NCI-H446 (cell line): ENCODE measurements at regions not wholly inside any gene's neighbourhood (a gene's known extent, or its start where the extent isn't known, plus 50 kb on each side); places are given as distances from the start of the nearest gene placed in this dataset.
"Not testable (repeated sequence)": the region's sequence is repeated elsewhere in the genome, so short reads cannot be mapped to it uniquely, and the experiment has no call there.

Experiments
- DNase-seq, 2 experiments: peaks; one replicate each; lab custom pipeline; 2025; lab: John Stamatoyannopoulos, UW

DNA sequence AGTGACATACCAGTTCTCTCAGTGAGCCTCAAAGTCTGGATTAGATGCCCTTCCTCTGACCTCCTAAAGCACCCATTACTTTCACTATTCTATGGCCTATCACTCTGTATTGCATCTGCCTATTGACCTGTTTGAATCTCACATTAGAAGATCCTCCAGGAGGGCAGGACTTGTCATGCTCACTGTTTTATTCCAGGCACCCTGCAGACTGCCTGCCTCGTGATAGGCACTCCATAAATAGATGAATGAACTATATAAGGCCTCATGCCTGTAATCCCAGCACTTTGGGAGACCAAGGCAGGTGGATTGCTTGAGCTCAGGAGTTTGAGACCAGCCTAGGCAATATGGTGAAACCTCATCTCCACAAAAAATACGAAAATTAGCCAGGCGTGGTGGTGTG is 160.1 kb upstream of the CADM1 start:
- DNase-seq = no peak

DNA sequence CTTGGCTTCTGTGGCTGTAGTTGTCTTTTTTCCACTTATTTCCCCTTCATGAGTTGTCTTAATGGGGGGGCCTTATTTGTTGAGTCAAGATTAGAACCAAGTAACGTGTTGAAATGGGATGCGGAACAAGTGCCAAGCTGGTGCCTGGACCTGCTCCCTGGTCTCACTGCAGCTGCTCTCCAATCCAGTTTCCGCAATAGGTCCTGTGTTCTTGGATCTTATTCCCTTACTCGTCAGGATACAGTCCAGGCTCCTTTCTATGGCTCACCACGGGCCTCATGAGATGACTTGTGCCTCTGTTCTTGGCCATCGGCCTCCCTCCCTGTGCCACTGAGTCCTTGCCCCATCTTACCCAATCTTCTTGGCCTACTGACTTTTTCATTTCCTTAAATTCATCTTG is 159.6 kb upstream of the CADM1 start:
- DNase-seq = no peak

DNA sequence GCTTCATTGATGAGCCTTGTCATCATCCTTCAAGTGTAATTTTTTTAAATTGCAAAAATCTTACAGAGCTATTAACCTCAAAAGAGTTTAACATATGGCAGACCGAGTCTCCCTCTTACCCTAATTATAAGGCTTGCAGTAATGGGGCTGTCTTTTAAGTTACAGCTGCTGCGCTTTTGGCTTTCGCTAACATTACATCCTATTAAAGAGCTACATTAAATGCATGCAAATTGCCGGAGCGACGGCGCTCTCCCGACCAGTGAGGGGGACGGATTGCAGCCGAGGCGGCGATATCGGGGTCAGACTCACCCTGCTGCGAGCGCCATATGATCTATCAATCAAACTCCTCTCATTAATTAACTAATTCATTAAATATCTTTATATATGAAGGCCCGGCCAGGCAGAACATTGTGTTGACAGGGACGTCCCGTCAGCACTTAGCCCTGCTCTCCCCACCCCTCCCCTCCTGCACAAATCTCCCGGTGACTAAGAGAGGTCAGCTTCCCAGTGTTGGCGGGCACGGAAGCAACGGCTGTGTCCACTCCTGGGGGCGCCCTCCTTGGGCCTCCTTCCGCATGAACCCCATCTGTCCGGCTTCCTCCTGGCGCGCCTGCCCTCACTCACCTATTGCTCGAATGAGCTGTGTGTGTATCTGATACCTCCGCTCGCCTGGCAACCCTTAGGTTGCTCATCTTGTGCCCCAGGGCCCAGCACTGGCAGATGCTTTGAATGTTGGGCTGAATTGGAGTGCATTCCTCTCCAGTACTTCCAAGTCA is 156.0 kb upstream of the CADM1 start:
- DNase-seq = no peak

DNA sequence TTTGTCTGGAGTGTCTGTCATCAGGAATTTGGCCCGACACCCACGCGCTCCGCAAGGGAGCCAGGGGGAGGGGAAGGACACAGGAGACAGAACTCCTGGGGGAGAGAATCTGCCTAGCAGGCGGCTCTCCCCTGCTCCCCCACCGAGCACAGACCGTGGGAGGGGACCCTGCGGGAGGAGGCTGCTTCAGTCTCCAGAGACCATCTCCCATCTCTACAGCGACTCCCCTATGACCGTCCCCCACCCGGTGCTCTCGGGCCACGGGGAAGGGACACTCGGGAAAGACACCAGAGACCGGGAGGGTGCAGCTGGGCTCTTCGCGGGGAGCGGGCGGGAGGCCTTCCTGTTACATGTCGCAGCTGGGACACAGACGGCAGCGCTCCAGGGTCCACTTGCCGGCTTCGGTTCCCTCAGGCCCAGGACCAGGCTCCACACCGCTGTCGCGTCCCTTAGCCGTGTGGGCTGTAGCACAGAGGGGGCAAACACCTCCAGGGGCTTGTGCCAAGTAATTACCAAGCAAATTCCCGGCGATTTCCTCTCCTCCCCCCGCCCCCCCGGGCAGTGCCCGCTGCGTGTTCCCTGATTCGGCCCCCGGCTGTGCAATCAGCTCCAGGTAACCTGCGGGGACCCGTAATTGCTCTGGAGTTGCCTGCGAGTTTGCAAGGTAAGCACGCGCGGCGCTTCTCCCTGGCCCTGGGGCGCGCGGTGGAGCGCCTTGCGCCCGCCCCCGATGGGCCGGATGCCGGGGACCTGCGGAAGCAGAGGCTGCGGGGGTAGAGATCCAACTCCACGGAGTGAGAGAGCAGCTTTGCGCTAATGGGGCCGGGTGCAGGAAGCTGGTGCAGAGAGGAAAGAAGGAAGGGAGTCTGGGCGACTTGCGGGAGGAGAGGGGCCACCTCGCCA is 155.1 kb upstream of the CADM1 start:
- DNase-seq = no peak

DNA sequence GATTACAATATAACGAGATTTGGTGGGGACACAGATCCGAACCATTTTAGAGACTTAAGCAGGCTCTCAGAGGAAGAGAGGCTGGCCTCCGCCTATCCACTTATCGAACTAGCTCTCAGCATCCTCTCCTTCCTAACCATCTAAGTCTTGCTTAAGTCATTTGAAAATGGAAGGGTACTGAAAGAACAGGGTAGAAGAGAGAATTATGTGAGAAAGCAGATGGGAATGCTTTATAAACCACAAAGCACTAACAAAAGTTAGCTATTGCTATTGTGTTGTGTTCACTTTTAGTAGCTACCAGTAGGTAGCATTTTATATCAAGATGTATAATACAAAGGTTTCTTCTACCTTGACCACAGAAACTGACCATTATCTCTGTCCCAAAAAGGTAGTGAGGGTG is 153.4 kb upstream of the CADM1 start:
- no peak for DNase-seq

DNA sequence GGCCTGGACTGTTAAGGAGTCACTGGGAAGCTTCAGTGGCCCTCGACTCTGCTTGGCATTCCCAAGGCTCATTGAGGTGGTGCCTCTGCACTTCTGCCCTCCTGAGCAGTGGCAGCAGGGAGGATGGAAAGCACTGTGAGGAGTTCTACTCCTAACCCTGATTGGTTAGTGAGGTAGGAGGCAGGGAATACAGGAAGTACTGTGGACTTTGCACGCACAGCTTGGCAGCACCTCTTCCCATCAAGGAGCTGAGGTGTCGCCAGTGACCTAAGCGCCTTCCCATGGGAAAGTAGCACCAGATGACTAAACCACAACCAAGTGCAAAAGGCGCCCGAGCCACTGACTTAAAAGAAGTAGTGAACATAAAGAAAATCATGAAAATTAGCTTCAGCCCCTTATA is 152.5 kb upstream of the CADM1 start:
- DNase-seq = no peak

DNA sequence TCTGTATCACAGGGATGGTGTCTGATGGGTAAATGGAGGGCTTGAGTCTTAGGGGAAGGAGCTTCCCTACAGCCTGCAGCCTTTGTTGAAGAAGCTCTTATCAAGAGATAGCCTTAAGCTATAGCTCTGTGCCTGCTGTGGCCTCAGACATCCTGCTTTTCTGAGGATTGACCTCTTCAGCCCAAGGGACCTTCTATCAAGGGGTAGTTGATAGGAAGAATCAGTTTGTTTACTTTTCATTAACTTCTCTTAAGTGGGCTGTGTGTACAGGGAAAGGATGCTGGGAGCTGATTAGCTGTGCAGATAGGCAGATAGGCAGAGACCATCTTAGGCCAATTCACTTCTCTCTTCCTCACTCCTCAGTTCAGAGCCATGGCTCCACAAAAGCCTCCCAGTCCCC is 151.8 kb upstream of the CADM1 start:
- no peak for DNase-seq

DNA sequence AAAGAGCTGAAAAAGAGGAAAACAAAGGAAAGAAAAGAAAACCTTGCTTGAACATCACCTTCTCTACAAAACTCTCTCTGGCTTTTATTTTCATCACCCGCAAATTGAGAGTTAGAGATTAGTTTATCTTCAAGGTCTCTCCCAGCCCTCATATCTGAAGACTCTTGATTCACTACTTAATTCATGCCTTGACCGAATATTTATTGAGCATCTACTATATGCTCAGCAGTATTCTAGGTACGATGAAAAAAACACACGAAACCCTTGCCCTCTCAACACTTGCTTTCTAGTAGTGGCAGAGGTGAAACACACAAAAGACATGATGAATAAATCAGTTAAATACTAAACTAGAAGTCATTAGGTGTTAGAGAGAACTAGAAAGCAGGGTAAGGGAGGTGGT is 150.6 kb upstream of the CADM1 start:
- DNase-seq = no peak

DNA sequence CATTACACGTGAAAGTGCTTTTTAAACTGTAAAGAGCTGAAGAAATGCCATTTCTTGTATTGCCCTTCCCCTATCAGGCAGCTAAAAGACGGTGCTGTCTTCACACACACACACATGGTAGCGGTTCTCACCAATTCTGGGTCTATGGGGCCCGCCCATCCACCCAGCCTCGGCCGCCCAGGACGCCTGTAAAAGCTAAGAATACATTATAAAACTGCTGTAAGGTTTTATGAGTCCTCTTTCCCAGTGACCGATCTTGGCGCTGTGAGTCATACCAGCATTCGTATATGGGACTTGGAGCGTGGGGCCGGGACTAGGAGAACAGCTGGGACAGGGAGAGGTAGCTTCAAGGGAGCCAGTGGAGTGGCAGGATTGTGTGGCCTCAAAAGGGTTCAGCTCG is 149.7 kb upstream of the CADM1 start:
- no peak for DNase-seq

DNA sequence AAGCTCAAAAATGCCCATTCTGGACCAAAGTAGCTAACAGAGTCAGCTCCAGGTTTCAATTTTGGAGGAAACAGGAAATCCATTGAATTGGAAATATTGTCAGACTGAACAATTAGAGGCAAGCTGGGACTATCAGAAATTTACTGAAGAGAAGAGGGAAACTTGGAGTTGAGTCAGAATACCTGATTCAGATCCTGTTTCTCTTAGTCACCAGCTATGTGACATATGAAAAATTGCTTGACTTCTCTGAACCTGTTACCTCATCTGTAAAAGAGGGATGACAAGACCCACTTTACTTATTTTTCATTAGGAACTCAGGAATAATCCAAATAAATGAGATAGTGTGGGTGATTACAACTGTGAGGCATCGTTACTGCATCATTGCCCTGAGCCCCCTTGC is 148.9 kb upstream of the CADM1 start:
- DNase-seq = no peak

DNA sequence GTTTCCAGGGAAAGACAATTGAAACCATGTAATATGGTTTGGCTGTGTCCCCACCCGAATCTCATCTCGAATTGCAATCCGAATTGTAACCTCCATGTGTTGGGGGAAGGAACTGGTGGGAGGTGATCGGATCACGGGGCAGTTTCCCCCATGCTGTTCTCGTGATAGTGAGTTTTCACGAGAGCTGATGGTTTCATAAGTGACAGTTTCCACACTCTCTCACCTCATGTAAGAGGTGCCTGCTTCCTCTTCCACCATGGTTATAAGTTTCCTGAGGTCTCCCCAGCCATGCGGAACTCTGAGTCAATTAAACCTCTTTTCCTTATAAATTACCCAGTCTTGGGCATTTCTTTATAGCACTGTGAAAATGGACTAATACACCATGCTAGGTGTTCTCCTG is 148.3 kb upstream of the CADM1 start:
- DNase-seq = no peak

DNA sequence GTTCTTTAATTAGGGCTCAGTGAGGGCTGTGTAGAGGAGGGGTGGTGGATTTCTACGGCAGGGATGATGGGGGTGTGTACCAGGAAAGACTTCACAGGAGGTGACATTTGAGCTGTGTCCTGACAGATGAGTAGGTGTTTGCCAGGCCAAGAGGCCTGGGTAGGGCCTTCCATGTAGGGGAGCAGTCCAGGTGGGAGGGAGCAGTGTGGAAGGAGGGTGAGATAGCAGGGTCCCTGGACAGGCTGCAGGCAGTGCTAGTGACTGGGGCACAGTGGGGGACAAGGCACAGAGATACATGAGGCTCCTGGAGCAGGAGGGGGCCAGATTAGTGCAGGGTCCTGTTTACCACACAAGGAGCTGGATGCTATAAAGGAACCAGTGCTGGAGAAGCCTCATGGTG is 147.9 kb upstream of the CADM1 start:
- DNase-seq = no peak

DNA sequence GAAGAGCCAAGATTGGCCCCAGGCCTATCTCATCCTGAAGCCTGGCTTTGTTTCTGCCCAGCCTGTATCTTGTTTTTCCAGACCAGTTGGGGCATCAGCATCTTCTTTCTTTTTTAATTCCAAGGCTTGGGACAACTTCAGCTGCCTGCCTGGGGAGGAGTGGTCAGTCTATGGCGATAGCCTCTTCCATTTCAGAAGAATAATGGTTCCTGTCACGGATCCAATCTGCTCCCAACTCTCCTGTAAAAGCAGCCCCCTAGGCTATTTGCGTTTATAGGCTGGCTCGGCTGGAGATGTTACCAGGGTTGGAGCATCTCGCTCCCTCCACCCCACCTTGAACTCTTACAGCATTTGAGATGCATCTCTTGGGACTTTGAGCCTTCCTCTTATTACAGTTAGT is 145.2 kb upstream of the CADM1 start:
- DNase-seq = no peak

DNA sequence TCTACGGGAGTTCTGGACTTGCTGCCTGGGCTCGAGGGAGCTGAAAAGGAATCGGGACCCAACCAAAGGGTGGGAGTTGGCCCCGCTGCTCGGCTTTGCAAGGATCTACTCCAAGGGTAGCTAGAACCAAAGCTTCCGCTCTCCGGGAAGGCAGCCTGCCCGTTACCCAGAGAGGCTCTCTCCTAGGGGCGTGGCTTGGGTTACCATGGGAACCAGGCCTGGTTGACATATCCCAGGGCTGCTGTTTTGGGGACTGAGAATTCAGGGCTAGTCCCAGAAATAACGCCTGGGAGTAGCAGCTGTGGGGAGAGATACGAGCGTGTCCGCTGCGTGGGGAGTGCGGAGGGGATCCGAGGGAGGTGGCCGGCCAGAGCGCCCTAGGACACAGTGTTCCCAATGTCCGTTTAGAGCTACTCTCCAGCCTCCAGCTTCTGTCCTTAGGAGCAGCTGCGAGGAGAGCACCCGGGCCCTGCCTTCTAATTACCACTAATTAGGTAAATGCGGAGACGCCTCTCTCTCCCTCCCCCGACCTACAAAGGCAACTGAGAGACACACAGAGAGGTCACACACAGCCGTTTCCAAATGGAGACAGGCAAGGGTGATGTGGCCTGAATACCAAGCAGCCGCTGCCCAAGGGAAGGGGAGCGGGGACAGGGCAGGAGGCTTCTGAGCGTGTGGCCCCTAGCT is 141.6 kb upstream of the CADM1 start:
- no peak for DNase-seq

DNA sequence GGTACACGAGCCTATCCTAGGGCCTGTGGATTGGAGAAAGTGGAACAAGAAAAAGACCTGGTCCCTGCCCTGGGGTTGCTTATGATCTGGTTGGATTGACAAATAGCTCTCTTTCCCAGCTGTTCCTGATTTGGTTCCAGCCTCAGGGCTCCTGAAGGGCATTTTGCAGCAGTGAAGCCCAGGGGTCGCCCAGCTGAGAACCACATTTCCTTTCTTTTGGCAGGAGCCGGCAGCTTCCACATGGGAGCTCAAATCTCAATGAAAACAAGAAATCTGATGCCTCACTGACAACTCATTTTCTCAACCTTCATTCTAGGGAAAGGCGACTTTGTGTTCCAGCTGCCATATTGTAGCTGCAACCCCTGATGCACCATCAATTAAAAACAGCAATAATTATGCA is 140.6 kb upstream of the CADM1 start:
- peak in 1 of 2 experiments; percentile 26 for DNase-seq

DNA sequence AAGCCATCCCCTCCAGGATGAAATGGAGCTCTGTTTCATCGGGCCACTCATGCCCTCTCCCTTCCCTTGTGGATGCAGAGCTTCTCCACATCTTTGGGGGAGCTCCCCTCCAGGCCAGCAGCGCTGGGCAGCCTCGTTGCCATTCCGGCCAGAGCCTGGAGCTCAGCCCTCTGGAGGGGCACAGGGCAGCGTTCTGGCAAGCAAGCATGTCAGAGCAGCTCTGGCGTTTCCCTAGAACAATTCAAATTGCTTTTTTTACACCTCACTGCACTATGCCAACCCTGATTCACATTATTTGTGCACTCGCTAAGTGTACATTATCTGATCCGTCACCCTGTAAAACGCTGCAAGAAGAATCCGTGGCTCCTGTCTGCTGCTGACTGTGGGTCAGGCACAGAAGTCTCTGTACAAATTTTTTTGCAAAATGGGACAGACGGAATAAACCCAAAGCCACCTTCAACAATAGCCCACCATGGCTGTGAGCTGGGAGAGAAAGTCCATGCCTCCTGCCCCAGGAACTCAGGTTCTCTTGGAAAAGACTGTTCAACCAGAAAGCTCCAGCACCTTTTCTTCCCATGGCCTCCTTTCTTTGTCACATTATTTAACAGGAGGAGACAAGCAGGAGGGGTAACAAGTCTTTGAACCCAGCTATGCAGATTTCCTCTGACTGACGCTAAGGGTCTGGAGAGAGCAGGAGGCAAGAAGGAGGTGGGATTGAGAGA is 139.5 kb upstream of the CADM1 start:
- no peak for DNase-seq

DNA sequence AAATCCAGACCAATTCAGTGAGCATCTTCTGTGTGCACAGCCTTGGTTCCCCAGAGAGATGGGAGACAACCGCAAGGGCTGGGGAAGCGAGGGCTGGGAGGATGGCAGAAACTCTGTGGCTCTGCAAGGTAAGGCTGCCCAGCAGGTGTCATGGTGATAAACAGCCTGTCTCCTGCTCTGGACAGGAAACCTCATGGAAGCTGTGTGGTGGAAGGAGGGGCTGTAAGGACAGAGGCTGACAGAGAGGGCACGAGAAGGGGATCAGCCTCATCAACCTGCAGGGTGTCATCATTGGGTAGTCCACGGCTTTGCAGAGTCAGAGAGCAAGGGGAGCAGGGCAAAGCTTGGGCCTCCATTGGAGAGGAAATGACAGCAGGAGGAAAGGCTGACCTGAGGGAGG is 138.4 kb upstream of the CADM1 start:
- DNase-seq = no peak

DNA sequence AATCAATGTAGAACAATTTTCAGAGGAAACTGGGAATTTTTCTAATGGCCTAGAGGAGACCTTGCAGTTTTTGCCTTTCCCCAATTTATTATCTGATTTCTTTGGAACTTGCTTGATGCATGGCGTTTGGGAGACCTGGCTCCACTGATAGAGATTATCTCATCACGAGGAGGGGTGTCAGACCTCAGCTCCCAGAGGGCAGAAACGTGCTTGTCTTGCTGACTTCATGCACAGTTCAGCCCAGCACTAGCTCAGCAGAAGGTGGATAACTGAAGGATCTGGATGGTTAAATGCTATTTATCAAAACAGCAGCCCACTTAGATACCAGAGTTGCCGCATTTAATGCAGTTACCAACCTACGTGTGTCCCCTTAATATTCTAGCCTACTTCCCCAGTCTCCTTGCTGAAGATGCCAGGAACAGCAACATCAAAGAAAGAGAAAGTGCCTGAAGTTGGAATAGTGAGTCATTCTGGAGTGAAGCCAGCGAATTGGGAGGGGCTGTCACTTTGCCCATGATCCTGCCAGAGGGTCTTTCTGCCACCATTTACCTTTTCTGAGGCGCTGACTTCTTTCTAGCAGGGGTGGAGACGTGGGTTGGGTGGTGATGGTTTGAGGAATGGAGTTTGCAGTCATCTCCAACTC is 133.5 kb upstream of the CADM1 start:
- DNase-seq = no peak

DNA sequence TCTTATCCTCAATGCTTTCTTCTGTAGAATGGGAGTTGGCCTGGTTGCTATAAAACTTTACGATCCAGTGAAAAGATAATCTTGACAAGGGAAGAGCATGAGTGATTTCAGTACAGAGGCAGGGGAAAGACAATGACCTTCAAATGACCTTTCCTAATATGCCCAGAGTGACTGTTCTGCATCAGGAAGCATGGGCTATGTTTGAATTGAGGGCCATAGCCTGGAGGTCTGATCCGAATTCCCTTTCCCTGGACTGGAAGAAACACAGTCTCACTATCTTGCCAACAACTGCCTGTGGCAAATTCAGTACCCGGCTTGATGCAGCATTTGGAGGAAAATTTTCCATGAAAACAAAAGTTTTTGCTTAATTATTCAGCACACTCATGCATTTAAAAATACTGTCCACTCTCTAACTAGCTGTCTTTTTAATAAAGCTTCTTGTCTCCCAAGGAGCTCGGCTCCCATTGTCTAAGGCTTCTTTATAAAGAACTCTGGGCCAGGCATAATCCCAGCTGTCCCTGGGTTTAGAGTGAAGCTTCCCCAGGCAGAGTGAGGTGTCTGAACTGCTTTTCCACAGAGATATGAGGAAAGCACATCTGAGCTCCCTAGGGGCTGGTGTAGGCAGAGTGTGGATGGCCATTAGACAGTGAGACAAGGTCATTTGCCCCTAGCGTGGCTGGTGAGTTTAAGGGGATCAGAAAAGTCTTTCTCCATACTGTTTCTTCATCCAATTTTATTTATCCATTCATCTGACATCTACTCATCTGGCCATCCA is 132.7 kb upstream of the CADM1 start:
- DNase-seq = no peak

DNA sequence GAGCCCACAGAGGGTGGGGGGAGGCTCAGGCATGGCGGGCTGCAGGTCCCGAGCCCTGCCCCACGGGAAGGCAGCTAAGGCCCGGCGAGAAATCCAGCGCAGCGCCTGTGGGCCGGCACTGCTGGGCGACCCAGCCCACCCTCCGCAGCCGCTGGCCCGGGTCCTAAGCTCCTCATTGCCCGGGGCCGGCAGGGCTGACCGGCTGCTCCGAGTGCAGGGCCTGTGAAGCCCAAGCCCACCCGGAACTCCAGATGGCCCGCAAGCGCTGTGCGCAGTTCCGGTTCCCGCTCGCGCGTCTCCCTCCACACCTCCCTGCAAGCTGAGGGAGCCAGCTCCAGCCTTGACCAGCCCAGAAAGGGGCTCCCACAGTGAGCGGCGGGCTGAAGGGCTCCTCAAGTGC is 129.8 kb upstream of the CADM1 start:
- DNase-seq = not testable (repeated sequence)

DNA sequence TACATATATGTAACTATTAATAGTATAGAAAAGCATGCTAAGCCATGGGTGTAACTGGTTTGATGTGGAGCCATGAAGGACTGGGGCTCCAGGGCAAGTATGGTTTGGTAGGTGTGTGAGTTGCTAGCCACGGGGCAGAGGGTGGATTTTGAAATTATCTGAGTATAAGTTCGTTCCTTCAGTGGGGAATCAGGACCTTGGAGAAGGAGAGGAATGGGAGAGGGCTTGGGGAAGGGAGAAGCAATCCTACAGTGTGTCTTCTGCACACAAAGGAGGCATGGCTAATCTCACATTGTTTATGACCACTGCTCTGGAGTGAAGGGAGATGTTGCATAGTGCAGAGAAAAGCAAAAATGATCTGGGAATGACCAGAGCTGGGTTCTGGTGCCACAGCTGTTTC is 127.8 kb upstream of the CADM1 start:
- no peak for DNase-seq
